Pancreas (tissue), 10 donors: ENCODE measurements at regions not wholly inside any gene's neighbourhood (a gene's known extent, or its start where the extent isn't known, plus 50 kb on each side); places are given as distances from the start of the nearest gene placed in this dataset.

Experiments used
- ATAC-seq, 4 donors: fragments of 200-7000 bp; cut with Tn5 transposase; one replicate each; pipeline versions ENCODE4 v1.8.0 to v1.9.1; 2020; ENCODE audit warnings: mild to moderate bottlenecking in 4 of 4, moderate library complexity in 4 of 4
- DNase-seq, 6 donors: peaks; one replicate each; pipeline ENCODE4 v3.0.0-alpha.2; 2020
- FAIRE-seq: peaks from 2 replicates; lab custom pipeline; 2012; peaks lifted over from hg19 to GRCh38; lab: Jason Lieb, UNC
- H3K27ac ChIP-seq, 4 donors: fragments of 200-600 bp; sonication (generic); 1 replicate in 3 of 4; 2 replicates in 1 of 4; pipeline versions ENCODE4 v1.5.0 to v1.8.0; 2020
- H3K27me3 ChIP-seq, 4 donors: fragments of 200-600 bp; one replicate each; pipeline ENCODE4 v1.8.0; 2021
- H3K36me3 ChIP-seq, 3 donors: fragments of 200-600 bp; sonication (generic) in 1 of 3; one replicate each; pipeline versions ENCODE4 v1.5.0 to v1.8.0; 2020 to 2021
- H3K4me1 ChIP-seq, 3 donors: fragments of 200-600 bp; one replicate each; pipeline ENCODE4 v1.8.0; 2021
- H3K4me3 ChIP-seq, 4 donors: fragments of 200-600 bp; sonication (generic) in 2 of 4; one replicate each; pipeline versions ENCODE4 v1.5.0 to v1.8.0; 2020 to 2021
- H3K9me3 ChIP-seq, 4 donors: fragments of 200-600 bp; one replicate each; pipeline ENCODE4 v1.8.0; 2021
- CTCF ChIP-seq, 4 donors: fragments of 200-600 bp; sonication (generic) in 3 of 4; IDR thresholded peaks; one replicate each; pipeline versions ENCODE4 v1.5.0 to v1.8.0; 2021; ENCODE audit warnings: antibody characterized with exemption in 4 of 4
- WGBS, 2 donors: extraction: QIAGEN DNeasy Blood & Tissue Kit; methylation state at CpG; one replicate each; pipeline ENCODE4 v1.1.7; 2013; 5-methylcytosine and 5-hydroxymethylcytosine counted together
- intact Hi-C, 3 donors: fragments of 100-400 bp; cut with DNase I; formaldehyde crosslinking; loops; one replicate each; pipeline versions ENCODE4 v1.11.1 to v1.14.2; 2022
- donor health status: healthy with polysubstance abuse.
- donor health status: DM: no; HTN: no; CAD: no; lungs with moderate emphysema.
- donor health status: DM: no; HTN: no; CAD: no.
- donor health status: control.
- donor health status: control.
- donor health status: Bipolar disorder and iron deficiency.
- donor health status: DM: yes; HTN: yes; CAD: no.
- donor health status: DM: no; HTN: no; CAD: no.
- donor health status: DM: no; HTN: no; CAD: no.
- donor health status: DM: yes; HTN: yes; CAD: no.

DNA sequence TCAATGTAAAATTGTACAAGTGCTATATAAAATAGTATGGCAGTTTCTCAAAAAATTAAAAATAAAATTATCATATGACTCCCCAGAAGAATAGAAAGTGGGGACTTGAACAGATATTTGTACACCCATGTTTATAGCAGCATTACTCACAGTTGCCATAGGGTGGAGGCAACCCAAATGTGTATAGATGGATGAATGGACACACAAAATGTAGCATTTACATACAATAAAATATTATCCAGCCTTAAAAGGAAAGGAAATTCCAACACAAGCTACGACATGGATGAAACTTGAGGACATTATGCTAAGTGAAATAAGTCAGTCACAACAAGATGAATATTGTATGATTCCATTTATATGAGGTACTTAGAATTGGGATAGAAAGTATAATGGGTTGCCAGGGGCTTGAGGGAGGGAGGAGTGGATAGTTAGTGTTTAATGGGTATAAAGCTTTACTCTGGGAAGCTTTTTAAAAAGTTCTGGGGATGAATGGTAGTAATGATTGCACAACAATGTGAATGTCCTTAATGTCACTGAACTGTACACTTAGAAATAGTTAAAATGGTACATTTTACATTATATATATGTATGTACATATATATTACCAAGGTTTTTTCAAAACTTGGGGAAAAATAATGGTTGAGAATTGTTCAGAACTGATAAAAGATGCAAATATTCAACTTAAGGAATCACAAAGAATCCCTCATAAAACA, 53.0 kb upstream of the ADORA3 start:
- WGBS, 2 donors = 87 to 92% methylated on average over 1 of the region's 1 CpG
- ATAC-seq (no peak), FAIRE-seq (no peak), DNase-seq (no peak)
- Histone ChIP-seq H3K9me3 (no peaks in the 10 kb centered on the region), H3K27ac (no peak overlapping the region), H3K27me3 (no peaks in the 10 kb centered on the region), H3K4me3 (no peak overlapping the region), H3K36me3 (no peaks in the 10 kb centered on the region), H3K4me1 (no peaks in the 10 kb centered on the region)
- no peak for TF ChIP-seq CTCF (IDR thresholded peaks at IDR 0.05)
- intact Hi-C loops = no loop called here

DNA sequence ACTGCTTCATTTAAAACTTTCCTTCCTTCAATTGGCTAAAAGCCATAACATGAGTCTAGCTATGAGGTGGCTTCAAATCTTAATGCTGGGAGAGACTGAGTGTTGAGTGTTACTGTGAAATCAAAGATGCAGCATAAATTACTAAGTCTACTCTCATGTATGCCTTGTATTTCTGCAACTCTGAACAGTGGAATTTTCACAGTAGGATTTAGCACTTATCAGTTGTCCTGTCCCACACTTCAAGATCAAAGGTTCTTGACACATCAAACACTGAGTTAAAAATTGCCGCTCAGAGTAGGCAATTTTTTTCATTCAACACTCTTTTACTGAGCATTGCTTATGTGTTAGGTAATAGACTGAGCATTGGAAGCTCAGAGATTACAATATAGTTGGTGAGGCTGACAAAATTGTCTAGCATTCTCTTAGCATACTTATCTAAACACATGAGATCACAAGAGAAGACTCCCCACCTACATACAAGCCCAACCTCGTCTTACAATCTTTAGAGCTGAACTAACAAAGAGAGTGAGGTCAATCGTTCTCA, 56.4 kb upstream of the ADORA3 start:
- no peaks in the 10 kb centered on the region for H3K27me3 ChIP-seq
- intact Hi-C loops = no loop called here
- no peaks in the 10 kb centered on the region for H3K36me3 ChIP-seq
- H3K27ac ChIP-seq = no peak overlapping the region
- ATAC-seq (peak in 3 of 4 donors; percentile 22 to 65 (median 64)), DNase-seq (no peak), FAIRE-seq (no peak)
- no peak overlapping the region for H3K4me3 ChIP-seq
- no peak for TF ChIP-seq CTCF (IDR thresholded peaks at IDR 0.05)
- 35 to 39% methylated on average over 3 of the region's 3 CpGs for WGBS, 2 donors
- no peaks in the 10 kb centered on the region for H3K4me1 ChIP-seq
- no peaks in the 10 kb centered on the region for H3K9me3 ChIP-seq

DNA sequence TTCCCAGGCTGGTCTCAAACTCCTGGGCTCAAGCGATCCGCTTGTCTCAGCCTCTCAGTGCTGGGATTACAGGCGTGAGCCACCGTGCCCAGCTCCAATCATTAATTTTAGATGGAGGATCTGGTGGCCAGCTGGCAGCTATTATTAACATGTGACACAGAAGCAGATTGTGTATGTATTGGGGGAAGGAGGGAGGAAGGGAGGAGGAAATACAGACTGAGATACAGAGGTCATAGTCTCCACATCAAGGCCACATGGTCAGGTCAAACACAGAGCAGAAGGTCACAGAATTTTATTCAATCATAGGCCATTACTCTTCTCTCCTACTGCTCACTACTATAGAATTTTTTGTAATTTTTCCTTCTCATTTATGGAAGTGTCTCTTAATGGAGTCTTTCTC, 57.9 kb upstream of the ADORA3 start:
- Histone ChIP-seq H3K4me1 (no peaks in the 10 kb centered on the region), H3K4me3 (no peak overlapping the region), H3K36me3 (no peaks in the 10 kb centered on the region), H3K27ac (no peak overlapping the region), H3K27me3 (no peaks in the 10 kb centered on the region), H3K9me3 (no peaks in the 10 kb centered on the region)
- intact Hi-C loops = no loop called here
- no peak for DNase-seq
- peak in 2 of 4 donors; percentile 37 to 40 for ATAC-seq
- TF ChIP-seq CTCF (IDR thresholded peaks at IDR 0.05) = no peak
- WGBS, 2 donors = 59 to 67% methylated on average over 4 of the region's 4 CpGs
- FAIRE-seq = no peak

DNA sequence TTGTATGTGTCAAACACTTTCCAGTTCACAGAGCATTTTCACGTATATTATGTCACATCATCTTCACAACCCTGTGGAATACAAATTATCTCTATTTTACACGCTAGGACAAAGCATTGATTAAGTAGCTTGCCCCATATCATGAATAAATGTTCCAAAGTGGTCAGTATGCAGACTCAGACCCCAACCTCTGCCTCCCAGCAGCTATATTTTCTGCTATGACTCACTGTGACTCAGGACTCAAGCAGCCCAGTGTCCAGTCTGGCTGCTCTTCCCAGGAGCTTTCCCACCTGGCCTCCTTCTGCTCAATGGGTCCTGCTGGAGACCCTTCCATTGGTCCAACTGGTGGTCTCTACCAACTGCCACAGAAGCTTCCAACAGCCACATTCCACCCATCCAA, 56.0 kb upstream of the RAP1A start:
- DNase-seq (no peak), FAIRE-seq (no peak), ATAC-seq (peak in 1 of 4 donors; percentile 34)
- intact Hi-C loops = no loop called here
- WGBS, 2 donors = 44 to 48% methylated on average over 2 of the region's 2 CpGs
- no peak for TF ChIP-seq CTCF (IDR thresholded peaks at IDR 0.05)
- H3K9me3 ChIP-seq = no peaks in the 10 kb centered on the region
- no peaks in the 10 kb centered on the region for H3K4me1 ChIP-seq
- H3K27ac ChIP-seq = no peak overlapping the region
- H3K36me3 ChIP-seq = no peaks in the 10 kb centered on the region
- no peaks in the 10 kb centered on the region for H3K27me3 ChIP-seq
- no peak overlapping the region for H3K4me3 ChIP-seq

DNA sequence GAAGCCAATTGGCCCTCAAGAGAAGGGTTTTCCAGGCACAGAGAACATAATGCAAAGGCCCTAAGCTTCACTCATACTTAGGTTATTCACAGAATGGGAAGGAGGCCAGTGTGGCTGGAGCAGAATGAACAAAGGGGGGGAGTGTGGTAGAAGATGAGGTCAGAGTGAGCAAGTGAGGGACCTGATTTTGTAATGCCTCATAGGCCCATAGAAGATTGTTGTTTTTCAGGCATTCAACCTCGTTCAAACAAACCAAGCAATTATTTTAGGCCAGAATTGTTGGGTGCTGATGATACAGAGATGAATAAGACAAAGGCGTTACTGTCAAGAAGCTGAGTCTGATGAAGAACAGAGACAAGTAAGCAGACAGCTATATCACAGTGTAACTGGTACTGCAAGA, 54.5 kb upstream of the RAP1A start:
- no peak overlapping the region for H3K27ac ChIP-seq
- H3K4me1 ChIP-seq = no peaks in the 10 kb centered on the region
- H3K27me3 ChIP-seq = no peaks in the 10 kb centered on the region
- no peaks in the 10 kb centered on the region for H3K36me3 ChIP-seq
- FAIRE-seq (no peak), ATAC-seq (peak in 1 of 4 donors; percentile 18), DNase-seq (no peak)
- WGBS, 2 donors = 89 to 92% methylated on average over 2 of the region's 2 CpGs
- H3K9me3 ChIP-seq = no peaks in the 10 kb centered on the region
- no peak for TF ChIP-seq CTCF (IDR thresholded peaks at IDR 0.05)
- H3K4me3 ChIP-seq = no peak overlapping the region
- intact Hi-C loops = no loop called here
